ENCODE measurements at regions not wholly inside any gene's neighbourhood (a gene's known extent, or its start where the extent isn't known, plus 50 kb on each side); places are given as distances from the start of the nearest gene placed in this dataset.

DNA sequence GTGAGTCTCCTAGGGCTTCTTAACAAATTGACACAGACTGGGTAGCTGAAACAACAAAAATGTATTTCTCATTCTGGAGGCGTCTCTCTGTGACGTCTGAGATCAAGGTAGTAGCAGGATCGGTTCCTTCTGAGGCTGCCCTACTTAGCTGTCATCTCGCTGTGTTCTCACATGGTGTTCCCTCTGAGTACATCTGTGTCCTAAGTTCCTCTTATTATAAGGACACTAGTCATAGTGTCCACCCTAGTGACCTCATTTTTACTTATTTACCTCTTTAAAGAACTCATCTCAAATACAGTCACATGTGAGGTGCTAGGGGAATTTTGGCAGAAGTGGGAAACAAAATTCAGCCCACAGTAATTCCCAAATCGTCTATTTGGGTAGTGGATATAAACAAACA is 529.1 kb downstream of the NPIPA7 start (continued):
- no peak for TF ChIP-seq SP2 (IDR thresholded peaks at IDR 0.05; ENCODE audit: low read length)

DNA sequence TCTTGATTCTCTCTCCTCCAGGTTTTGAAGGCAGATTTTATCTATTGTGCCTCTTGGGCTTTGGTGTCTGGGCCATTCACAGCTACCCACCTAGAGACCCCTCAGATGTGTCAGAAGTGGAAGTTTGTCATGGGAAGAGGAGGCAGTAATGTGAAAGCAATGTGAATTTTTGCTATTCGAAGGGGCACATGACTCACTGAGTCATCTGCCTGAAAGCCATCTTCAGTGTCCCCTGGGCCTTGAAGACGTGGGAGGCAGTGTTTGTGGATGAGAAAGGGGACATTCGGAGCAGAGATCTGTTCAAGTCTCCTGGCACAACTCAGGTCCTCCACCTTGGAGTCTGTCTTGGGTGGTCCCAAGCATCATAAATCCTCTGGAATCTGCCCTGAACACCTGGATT is 530.2 kb downstream of the NPIPA7 start:
- Histone ChIP-seq H3K18ac (ENCODE audit: extremely low read depth, low read length) (no peak overlapping the region), H2BK120ac (replicated peaks; ENCODE audit: low read depth, low read length) (no peak overlapping the region), H2BK20ac (ENCODE audit: low read length) (no peak overlapping the region), H3K79me2 (ENCODE audit: control insufficient read depth in 1 of 2, insufficient read depth in 2 of 2, low read length in 2 of 2) (no peaks in the 10 kb centered on the region), H3K14ac (ENCODE audit: insufficient read length) (no peak overlapping the region), H3K9me3 (ENCODE audit: insufficient read depth in 2 of 2, low read depth in 1 of 2, low read length in 1 of 2) (peaks cover 2 to 3% of the 10 kb centered on the region in 2 experiments; a peak in 1 of 4 replicates), H3K27ac (ENCODE audit: low read depth, low read length) (no peak overlapping the region), H4K91ac (replicated peaks; ENCODE audit: insufficient read length, low read length) (no peak overlapping the region), H2AK5ac (ENCODE audit: low read depth, low read length) (no peak overlapping the region), H4K20me1 (replicated peaks in 1 of 2; ENCODE audit: control insufficient read depth in 1 of 2, insufficient read depth in 2 of 2, low read length in 2 of 2) (no peaks in the 10 kb centered on the region), H3K4me3 (ENCODE audit: extremely low read depth in 1 of 4, insufficient read depth in 2 of 4, low read depth in 3 of 4, low read length in 4 of 4) (no peak overlapping the region), H3K4me1 (replicated peaks in 1 of 4; ENCODE audit: control insufficient read depth in 3 of 4, insufficient read depth in 4 of 4, low read length in 3 of 4) (no peaks in the 10 kb centered on the region), H2AFZ (ENCODE audit: low read length) (no peak overlapping the region), H2BK12ac (ENCODE audit: low read depth, low read length) (no peak overlapping the region), H3K56ac (replicated peaks; ENCODE audit: insufficient read length, low read depth, low read length) (no peak overlapping the region), H3K79me1 (ENCODE audit: low read depth, low read length) (no peaks in the 10 kb centered on the region), H3K23me2 (ENCODE audit: low read depth, low read length) (peaks cover 5% of the 10 kb centered on the region; the same call in 1 of the 2 replicates), H3K27me3 (replicated peaks in 1 of 4; ENCODE audit: control insufficient read depth in 3 of 4, extremely low read depth in 1 of 4, insufficient read depth in 3 of 4, low read length in 3 of 4) (no peaks in the 10 kb centered on the region), H3K23ac (ENCODE audit: insufficient read length) (no peak overlapping the region), H3K4me2 (ENCODE audit: insufficient read depth in 1 of 2, low read depth in 2 of 2, low read length in 2 of 2) (no peak overlapping the region), H4K8ac (ENCODE audit: extremely low read depth, insufficient read depth, low read length) (peak overlapping the region; percentile 65; the same call in 1 of the 2 replicates), H3K4ac (replicated peaks; ENCODE audit: insufficient read length, low read depth, low read length) (no peak overlapping the region), H4K5ac (ENCODE audit: insufficient read length, low read depth, low read length) (no peak overlapping the region), H2BK15ac (ENCODE audit: low read length) (no peak overlapping the region), H3K36me3 (ENCODE audit: control insufficient read depth in 2 of 4, insufficient read depth in 4 of 4, low read length in 3 of 4) (no peaks in the 10 kb centered on the region), H3K9ac (replicated peaks in 1 of 4; ENCODE audit: extremely low read depth in 1 of 4, low read depth in 3 of 4, low read length in 3 of 4) (no peak overlapping the region), H2BK5ac (ENCODE audit: low read depth, low read length) (no peak overlapping the region)
- TF ChIP-seq SAP30 (IDR thresholded peaks at IDR 0.05; ENCODE audit: insufficient read depth, insufficient replicate concordance, low read length) (no peak), POLR2A (IDR thresholded peaks at IDR 0.05; ENCODE audit: control extremely low read depth in 1 of 2, low read depth in 2 of 2, low read length in 2 of 2) (no peak), SIX5 (IDR thresholded peaks at IDR 0.05; ENCODE audit: low read depth, low read length) (no peak), CHD1 (IDR thresholded peaks at IDR 0.05; ENCODE audit: low read depth, low read length) (no peak)
- TF ChIP-seq, protein P1, sequence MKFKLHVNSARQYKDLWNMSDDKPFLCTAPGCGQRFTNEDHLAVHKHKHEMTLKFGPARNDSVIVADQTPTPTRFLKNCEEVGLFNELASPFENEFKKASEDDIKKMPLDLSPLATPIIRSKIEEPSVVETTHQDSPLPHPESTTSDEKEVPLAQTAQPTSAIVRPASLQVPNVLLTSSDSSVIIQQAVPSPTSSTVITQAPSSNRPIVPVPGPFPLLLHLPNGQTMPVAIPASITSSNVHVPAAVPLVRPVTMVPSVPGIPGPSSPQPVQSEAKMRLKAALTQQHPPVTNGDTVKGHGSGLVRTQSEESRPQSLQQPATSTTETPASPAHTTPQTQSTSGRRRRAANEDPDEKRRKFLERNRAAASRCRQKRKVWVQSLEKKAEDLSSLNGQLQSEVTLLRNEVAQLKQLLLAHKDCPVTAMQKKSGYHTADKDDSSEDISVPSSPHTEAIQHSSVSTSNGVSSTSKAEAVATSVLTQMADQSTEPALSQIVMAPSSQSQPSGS (IDR thresholded peaks at IDR 0.05; ENCODE audit: low read length) = no peak
- no peak for DNase-seq (ENCODE audit: low read depth in 1 of 2, low spot score in 2 of 2)
- CTCF ChIA-PET (ENCODE audit: partially characterized antibody) = no interaction called here
- FAIRE-seq = no peak
- POLR2A ChIA-PET (ENCODE audit: partially characterized antibody) = no interaction called here
- 86% methylated on average over 3 of the region's 3 CpGs; no CpG with 5 or more reads in 1 of the 2 experiments for WGBS, 2 experiments (ENCODE audit: extremely low coverage in 1 of 2, insufficient coverage in 1 of 2, insufficient read length in 1 of 2, insufficient replicate concordance in 2 of 2, low coverage in 1 of 2, low lambda C conversion rate in 2 of 2, missing lambda C conversion rate in 1 of 2)

All from H1 (cell line).